B cell (primary cell): ENCODE measurements at regions not wholly inside any gene's neighbourhood (a gene's known extent, or its start where the extent isn't known, plus 50 kb on each side); places are given as distances from the start of the nearest gene placed in this dataset.

Source experiments
- ATAC-seq: fragments of 200-7000 bp; cut with Tn5 transposase; one replicate; pipeline ENCODE4 v1.10.0; 2021; ENCODE audit warnings: low read depth, mild to moderate bottlenecking, moderate number of reproducible peaks, moderate library complexity
- CTCF ChIA-PET: fragments of 350-600 bp; sonication (Branson Sonifier 250); formaldehyde crosslinking; loops from one replicate; lab custom pipeline; 2021; ENCODE audit warnings: antibody characterized with exemption, inconsistent platforms; lab: Charles Lee
- POLR2A ChIA-PET: fragments of 350-600 bp; sonication (Branson Sonifier 250); formaldehyde crosslinking; loops from one replicate; lab custom pipeline; 2021; ENCODE audit warnings: antibody characterized with exemption; lab: Charles Lee
- DNase-seq: peaks from one replicate; pipeline ENCODE4 v3.0.0; 2013
- H2AFZ ChIP-seq: 2 replicates; pipeline ENCODE4 v1.6.1; 2012; ENCODE audit warnings: mild to moderate bottlenecking, low read depth, low read length; ENCODE audit not compliant: insufficient read depth, poor library complexity, severe bottlenecking
- H3K27ac ChIP-seq, 2 donors: 1 replicate in 1 of 2; 2 replicates in 1 of 2; pipeline ENCODE4 v1.5.1; 2012 to 2013; ENCODE audit warnings: low read length in 2 of 2, mild to moderate bottlenecking in 2 of 2, moderate library complexity in 1 of 2
- H3K27me3 ChIP-seq, 4 experiments: fragments of 200-600 bp in 1 of 4; sonication (generic) in 1 of 4; replicated peaks in 1 of 4; 1 replicate in 2 of 4; 2 replicates in 2 of 4; pipeline versions ENCODE4 v1.6.1 to v1.7.0; 2013 to 2016; ENCODE audit warnings: low read length in 3 of 4, mild to moderate bottlenecking in 2 of 4, mixed read lengths in 1 of 4, moderate library complexity in 1 of 4; ENCODE audit not compliant: insufficient read depth in 4 of 4, control insufficient read depth in 3 of 4; ENCODE audit errors: control extremely low read depth in 1 of 4
- H3K36me3 ChIP-seq, 2 experiments: replicated peaks in 1 of 2; 1 replicate in 1 of 2; 2 replicates in 1 of 2; pipeline versions ENCODE4 v1.6.1 to v1.7.1; 2013; ENCODE audit warnings: low read length in 1 of 2; ENCODE audit not compliant: insufficient read depth in 2 of 2, control insufficient read depth in 1 of 2; ENCODE audit errors: control extremely low read depth in 1 of 2, extremely low read depth in 1 of 2
- H3K4me1 ChIP-seq, 2 donors: fragments of 200-600 bp in 1 of 2; sonication (generic) in 1 of 2; 1 replicate in 1 of 2; 2 replicates in 1 of 2; pipeline versions ENCODE4 v1.5.1 to v1.6.1; 2013 to 2017; ENCODE audit warnings: low read length in 2 of 2; ENCODE audit not compliant: control insufficient read depth in 2 of 2, insufficient read depth in 2 of 2
- H3K4me2 ChIP-seq: replicated peaks from 2 replicates; pipeline ENCODE3; 2012; ENCODE audit warnings: mild to moderate bottlenecking, low read depth, low read length; ENCODE audit not compliant: poor library complexity, severe bottlenecking
- H3K4me3 ChIP-seq, 5 experiments: fragments of 200-600 bp in 1 of 5; sonication (generic) in 1 of 5; 1 replicate in 3 of 5; 2 replicates in 2 of 5; pipeline versions ENCODE4 v1.5.1 to v1.7.0; 2011 to 2016; ENCODE audit warnings: low read length in 4 of 5, mild to moderate bottlenecking in 4 of 5, low read depth in 2 of 5, control low read depth in 1 of 5, moderate library complexity in 1 of 5; ENCODE audit not compliant: insufficient read depth in 1 of 5; ENCODE audit errors: control extremely low read depth in 1 of 5, extremely low read depth in 1 of 5
- H3K79me2 ChIP-seq: fragments of 200-600 bp; sonication (generic); one replicate; pipeline ENCODE4 v1.6.0; 2016; ENCODE audit warnings: low read length; ENCODE audit not compliant: control insufficient read depth, insufficient read depth
- H3K9ac ChIP-seq: fragments of 200-600 bp; sonication (generic); 2 replicates; pipeline ENCODE4 v1.6.1; 2017; ENCODE audit warnings: mild to moderate bottlenecking, low read length, moderate library complexity
- H3K9me3 ChIP-seq, 3 donors: one replicate each; pipeline versions ENCODE4 v1.6.1 to v1.7.1; 2013; ENCODE audit warnings: low read length in 2 of 3; ENCODE audit not compliant: control insufficient read depth in 2 of 3, insufficient read depth in 1 of 3; ENCODE audit errors: control extremely low read depth in 1 of 3
- H4K20me1 ChIP-seq: 2 replicates; pipeline ENCODE4 v1.6.0; 2012; ENCODE audit warnings: mild to moderate bottlenecking, low read length; ENCODE audit not compliant: insufficient read depth, control insufficient read depth, poor library complexity, severe bottlenecking
- H3K27ac Mint-ChIP-seq: one replicate; pipeline ENCODE4 v1.8.0; 2021; ENCODE audit warnings: mixed read lengths
- H3K27me3 Mint-ChIP-seq: one replicate; pipeline ENCODE4 v1.8.0; 2021; ENCODE audit warnings: mixed read lengths
- H3K4me1 Mint-ChIP-seq: one replicate; pipeline ENCODE4 v1.8.0; 2021; ENCODE audit warnings: mixed read lengths
- H3K4me3 Mint-ChIP-seq: one replicate; pipeline ENCODE4 v1.8.0; 2021; ENCODE audit warnings: mixed read lengths
- H3K9me3 Mint-ChIP-seq: one replicate; pipeline ENCODE4 v1.8.0; 2022; ENCODE audit warnings: mixed read lengths; ENCODE audit not compliant: insufficient read depth
- EZH2 ChIP-seq: IDR thresholded peaks from 2 replicates; pipeline ENCODE4 v1.6.1; 2012; ENCODE audit warnings: borderline replicate concordance, low read depth, mild to moderate bottlenecking, moderate library complexity, low read length; ENCODE audit not compliant: insufficient read depth, poor library complexity, severe bottlenecking
- WGBS: methylation state at CpG from one replicate; pipeline ENCODE4 v1.1.5; 2013; ENCODE audit warnings: missing lambda C conversion rate; ENCODE audit not compliant: insufficient coverage; 5-methylcytosine and 5-hydroxymethylcytosine counted together
- intact Hi-C: fragments of 100-400 bp; cut with micrococcal nuclease; formaldehyde crosslinking; loops from one replicate; pipeline ENCODE4 v1.10.0; 2022
- TF ChIP-seq, protein P1 (sequence below): fragments of 200-600 bp; IDR thresholded peaks from one replicate; pipeline ENCODE4 v1.8.0; 2022; ENCODE audit warnings: antibody characterized with exemption, mild to moderate bottlenecking

DNA sequence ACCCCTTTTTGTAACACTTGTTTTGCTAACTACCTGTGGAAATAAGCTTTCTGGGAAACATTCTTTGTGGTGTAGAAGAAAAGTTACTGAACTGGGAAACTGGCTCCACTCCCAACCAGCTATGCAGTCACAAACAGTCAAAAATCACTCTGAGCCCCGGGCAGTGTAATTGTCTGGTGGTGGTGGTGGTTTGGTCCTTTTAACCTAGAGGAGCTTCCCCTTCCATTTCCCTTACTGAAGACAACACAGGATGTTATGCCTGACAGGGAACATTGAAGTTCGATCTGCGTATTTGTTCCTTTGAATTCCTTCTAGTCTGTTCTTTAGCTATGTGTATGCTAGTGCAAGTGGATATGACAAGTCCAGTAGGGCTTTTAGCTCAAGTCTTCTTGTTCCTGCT lies 56.8 kb upstream of the TBCA start:
- no peak overlapping the region for H3K27ac Mint-ChIP-seq
- Histone ChIP-seq H3K27ac (no peak overlapping the region), H3K36me3 (no peaks in the 10 kb centered on the region), H3K4me1 (no peaks in the 10 kb centered on the region), H3K4me3 (no peak overlapping the region), H3K79me2 (no peaks in the 10 kb centered on the region), H3K9me3 (no peaks in the 10 kb centered on the region), H3K9ac (no peak overlapping the region), H4K20me1 (no peaks in the 10 kb centered on the region), H3K27me3 (peaks cover 0 to 4% (median 0%) of the 10 kb centered on the region in 4 experiments), H2AFZ (no peak overlapping the region), H3K4me2 (no peak overlapping the region)
- peaks cover 29% of the 10 kb centered on the region for H3K27me3 Mint-ChIP-seq
- WGBS = no CpG with 5 or more reads among the region's 3 CpGs
- ATAC-seq (no peak), DNase-seq (no peak)
- CTCF ChIA-PET = no interaction called here
- no peaks in the 10 kb centered on the region for H3K9me3 Mint-ChIP-seq
- intact Hi-C loops = no loop called here
- TF ChIP-seq EZH2 = no peak
- POLR2A ChIA-PET = no interaction called here
- no peaks in the 10 kb centered on the region for H3K4me1 Mint-ChIP-seq
- H3K4me3 Mint-ChIP-seq = no peak overlapping the region

- Histone ChIP-seq H4K20me1 (no peaks in the 10 kb centered on the region), H3K9ac (no peak overlapping the region), H3K4me3 (no peak overlapping the region), H3K27me3 (peaks cover 0 to 4% (median under 1%) of the 10 kb centered on the region in 4 experiments), H3K27ac (no peak overlapping the region), H3K9me3 (no peaks in the 10 kb centered on the region), H3K4me2 (no peak overlapping the region), H2AFZ (no peak overlapping the region), H3K4me1 (no peaks in the 10 kb centered on the region), H3K36me3 (no peaks in the 10 kb centered on the region), H3K79me2 (no peaks in the 10 kb centered on the region)
- Mint-ChIP-seq H3K4me3 (no peak overlapping the region), H3K27me3 (peaks cover 32% of the 10 kb centered on the region), H3K4me1 (no peaks in the 10 kb centered on the region), H3K9me3 (no peaks in the 10 kb centered on the region), H3K27ac (no peak overlapping the region)
- POLR2A ChIA-PET = no interaction called here
- 67% methylated on average over 1 of the region's 5 CpGs for WGBS
- CTCF ChIA-PET = no interaction called here
- TF ChIP-seq EZH2 = no peak
- TF ChIP-seq, protein P1, sequence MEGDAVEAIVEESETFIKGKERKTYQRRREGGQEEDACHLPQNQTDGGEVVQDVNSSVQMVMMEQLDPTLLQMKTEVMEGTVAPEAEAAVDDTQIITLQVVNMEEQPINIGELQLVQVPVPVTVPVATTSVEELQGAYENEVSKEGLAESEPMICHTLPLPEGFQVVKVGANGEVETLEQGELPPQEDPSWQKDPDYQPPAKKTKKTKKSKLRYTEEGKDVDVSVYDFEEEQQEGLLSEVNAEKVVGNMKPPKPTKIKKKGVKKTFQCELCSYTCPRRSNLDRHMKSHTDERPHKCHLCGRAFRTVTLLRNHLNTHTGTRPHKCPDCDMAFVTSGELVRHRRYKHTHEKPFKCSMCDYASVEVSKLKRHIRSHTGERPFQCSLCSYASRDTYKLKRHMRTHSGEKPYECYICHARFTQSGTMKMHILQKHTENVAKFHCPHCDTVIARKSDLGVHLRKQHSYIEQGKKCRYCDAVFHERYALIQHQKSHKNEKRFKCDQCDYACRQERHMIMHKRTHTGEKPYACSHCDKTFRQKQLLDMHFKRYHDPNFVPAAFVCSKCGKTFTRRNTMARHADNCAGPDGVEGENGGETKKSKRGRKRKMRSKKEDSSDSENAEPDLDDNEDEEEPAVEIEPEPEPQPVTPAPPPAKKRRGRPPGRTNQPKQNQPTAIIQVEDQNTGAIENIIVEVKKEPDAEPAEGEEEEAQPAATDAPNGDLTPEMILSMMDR = no peak
- intact Hi-C loops = no loop called here
- DNase-seq (no peak), ATAC-seq (no peak)
Observed at GRCh38 chr5:77832166-77832770, 56.1 kb upstream of the TBCA start.
